ENCODE measurements at regions not wholly inside any gene's neighbourhood (a gene's known extent, or its start where the extent isn't known, plus 50 kb on each side); places are given as distances from the start of the nearest gene placed in this dataset.
"Not testable (repeated sequence)": the region's sequence is repeated elsewhere in the genome, so short reads cannot be mapped to it uniquely, and the experiment has no call there.

DNA sequence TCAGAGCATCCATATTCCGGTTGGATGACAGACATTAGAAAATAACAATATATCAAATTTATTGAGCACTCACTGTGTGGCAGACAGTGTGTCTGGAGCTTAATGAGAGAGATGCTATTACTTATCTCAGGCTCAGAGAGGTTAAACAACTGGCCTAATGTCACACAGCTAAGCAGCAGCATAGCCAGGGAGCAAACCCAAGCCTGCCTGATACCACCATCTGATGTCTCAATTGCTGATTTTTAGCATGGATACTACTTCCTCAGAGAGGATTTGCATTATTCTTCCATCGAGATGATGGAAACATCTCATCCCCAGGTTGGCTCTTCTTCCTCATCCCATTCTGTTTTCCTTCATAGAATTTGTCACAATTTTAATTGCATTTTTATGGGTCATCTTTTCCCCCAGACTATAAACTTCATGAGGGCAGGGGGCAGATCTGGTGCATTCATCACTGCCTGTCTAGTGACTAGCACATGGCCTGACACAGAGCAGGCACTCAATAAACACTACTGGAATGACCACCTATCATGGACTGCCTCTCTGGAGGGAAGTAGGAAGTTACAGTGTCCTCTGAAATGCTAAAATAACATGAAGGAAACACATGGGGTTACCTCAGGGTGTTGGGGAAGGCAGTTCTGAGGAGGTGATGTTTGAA, 344.8 kb upstream of the CCL2 start:
- no peak for DNase-seq

DNA sequence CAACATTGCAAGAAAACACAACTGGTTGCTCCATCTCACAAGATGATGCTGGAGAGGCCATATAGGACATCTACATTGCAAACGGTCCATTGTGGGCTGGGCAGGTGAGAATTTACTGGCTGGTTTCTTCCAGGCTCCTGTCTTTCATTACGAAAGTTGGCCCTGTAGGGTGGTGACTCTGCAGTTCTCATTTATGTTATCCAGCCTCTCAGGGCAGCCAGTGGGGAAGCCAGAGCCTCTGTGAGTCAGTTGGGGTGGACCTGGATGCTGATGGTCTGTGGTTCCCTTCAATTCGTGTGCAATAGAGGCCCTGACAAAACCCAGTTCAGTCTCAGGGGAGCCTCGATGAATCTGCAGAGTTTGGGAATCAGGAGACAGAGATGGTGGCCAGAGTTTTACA, 341.0 kb upstream of the CCL2 start:
- DNase-seq = no peak

DNA sequence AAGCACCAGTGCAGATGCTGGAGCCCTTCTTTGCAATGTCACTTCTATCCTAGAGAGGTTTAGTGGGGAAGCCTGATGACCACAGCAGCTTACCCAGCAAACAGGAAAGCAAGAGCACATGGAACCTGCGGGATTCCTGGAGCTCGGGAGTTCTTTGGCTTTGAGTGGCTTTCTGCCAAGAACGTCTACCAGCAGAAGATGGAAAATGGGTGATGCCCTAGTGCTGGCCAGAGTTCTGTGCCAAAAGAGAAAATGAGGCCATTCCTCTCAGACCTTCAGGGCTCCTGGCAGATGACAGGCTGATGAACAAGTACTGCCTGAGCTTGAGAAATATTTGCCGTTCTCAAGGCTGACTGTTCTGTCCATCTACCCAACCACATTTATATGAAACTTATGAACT, 332.1 kb upstream of the CCL2 start:
- DNase-seq = no peak

DNA sequence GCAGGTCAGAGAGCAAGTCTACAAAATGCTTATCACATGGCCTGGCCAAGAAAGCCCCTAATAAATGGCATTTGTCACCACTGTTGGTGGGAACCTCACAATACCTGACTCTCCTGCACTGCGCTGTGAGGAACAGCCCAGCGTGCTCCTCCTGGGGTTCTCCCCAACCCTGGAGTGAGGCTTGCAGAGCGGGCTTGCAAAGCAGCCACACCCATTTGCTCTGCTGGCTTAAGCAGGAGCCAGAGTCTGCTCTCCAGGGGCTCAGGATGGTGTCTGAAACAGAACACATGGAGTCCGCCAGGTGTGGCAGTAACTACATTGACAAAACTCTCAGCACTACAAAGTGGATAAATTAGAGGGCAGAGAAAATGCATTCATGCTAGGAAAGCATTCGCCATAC, 331.0 kb upstream of the CCL2 start:
- DNase-seq = no peak

DNA sequence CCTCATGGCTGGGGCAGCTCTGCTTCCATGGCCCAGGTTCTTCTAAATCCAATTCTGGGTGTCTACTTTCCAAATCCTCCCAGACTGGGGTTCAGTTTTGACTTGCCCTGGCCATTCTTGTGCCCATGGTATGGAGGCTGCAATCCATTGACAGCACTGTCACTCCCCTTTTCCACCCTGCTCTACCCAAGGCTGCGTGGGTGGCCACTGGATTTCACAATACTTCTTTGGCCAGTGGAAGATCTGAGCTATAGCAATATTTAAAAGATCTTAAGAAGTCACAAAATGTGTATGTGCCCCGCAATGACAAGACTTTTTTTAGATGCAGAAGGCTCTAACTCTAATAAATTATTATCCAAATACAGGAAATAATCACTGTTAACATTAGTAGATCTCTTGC, 329.4 kb upstream of the CCL2 start:
- no peak for DNase-seq

DNA sequence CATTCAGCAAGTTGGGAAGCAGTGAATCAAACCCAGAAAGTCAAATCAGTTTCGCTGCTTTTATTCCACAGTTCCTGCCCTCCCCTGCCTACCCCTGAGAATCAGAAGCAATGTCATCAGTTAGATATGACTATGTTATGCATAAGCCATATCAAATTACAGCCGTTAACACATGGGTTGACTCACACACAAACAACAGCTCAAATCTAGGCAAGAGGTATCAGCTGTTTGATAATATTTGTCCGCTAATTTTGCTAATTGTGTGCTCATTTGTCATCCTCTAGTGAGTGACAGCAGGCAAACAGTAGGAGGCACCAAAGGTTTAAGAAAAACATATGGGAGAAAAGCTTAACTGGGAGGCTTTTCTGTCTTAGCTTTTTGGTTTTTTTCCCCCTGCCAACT, 327.4 kb upstream of the CCL2 start:
- no peak for DNase-seq

DNA sequence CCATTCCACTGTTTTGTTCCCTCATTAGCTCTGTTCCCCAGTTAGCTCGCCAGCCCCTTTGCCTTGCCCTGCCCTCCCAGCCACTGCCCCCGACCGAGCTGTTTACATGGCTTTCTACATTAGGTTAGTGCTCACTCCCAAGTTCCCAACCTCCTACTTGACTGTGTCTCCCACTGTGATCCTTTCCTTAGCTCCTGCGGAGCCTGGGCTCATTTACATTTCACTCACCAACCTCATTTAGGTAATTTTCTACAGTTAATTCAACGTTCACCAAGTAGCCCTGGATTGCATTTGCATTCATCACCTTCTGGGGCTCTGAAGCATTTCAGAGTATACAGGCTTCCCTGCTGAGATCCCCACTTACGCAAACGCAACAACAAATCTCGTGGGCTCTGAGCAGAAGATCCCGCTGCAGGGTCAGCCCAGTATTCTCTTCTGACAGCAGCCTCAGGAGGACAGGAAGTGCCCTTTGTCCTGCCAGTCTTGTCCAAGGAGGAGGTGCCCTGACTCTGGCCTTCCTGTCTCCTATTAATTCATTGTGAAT, 325.8 kb upstream of the CCL2 start:
- no peak for DNase-seq

DNA sequence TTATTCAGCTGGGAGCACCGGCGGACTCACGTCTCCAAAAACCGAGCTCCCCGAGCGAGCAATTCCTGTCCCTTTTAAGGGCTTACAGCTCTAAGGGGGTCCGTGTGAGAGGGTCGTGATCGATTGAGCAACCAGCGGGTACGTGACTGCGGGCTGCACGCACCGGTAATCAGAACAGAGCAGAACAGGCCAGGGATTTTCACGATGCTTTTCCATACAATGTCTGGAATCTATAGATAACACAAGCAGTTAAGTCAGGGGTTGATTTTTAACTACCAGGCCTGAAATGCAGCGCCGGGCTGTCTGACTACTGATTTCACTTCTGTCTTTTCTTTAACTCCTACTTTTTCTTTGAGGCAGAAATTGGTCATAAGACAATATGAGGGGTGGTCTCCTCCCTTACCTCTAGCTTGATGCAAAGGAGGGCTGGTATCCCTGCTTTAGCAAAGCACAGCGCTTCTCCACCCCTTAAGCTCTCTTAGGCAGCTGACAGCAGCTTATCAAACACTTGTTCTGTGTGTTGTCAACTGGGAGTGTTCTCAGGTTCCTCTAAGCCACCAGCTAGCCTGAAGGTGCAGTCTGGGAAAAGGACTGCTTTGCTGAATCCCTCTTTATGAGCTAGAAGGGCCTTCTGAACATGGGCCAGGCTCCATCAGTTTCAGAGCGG, 323.8 kb upstream of the CCL2 start:
- DNase-seq = not testable (repeated sequence)

DNA sequence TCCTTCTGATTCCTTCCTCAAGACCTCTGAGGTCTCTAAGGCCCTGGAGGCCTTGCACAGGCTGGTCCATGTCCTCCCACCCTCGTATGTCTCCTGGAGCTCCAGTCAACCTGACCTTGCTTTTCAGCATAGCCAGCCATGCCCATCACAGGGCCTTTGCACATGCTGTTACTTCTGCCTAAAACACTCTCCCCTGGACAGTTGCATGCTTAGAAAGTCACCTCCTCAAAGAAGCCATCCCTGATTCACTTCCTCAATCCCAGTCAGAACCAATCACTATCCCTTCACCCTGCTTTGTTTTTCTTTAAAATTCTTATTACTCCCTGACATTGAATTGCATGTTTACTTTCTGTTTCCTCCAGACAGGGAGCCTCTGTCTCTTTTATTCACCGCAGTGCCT, 322.1 kb upstream of the CCL2 start:
- no peak for DNase-seq

DNA sequence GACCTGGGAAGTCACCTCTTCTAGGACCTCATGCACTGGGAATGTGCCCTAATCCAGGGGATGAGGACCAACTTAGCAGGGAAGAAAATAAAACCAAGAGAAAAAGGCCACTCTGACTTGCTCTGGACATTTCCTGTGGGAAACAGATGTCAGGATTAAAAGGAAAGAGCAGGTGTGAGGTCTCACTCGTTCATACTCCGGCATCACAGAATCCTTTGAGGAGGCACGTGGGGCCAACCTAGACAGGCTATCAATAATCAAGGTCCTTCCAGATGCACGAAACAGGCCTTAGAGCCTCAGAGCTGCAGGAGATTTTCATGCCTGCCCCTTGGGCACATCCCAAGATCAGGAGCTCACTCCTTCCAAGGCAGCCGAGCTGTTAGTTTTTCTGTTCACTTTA, 321.5 kb upstream of the CCL2 start:
- DNase-seq = no peak

DNA sequence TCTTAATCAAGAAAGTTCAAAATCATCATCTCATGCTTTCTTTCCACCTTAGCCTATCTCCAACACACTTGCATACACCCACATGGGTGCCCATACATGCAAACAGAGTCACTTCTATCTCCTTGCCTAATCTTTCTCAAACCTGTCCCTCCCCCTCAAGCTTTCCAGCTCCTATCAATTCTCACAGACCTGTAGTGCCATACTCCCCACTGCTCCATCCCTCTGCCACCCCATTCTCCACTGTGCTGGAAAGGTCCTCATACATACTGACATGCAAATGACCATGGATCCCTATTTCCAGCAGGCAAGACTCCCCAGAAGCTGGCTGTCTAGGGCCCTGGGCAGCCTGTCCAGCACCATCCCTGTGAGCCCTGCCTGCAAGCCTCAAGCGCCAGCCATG, 320.4 kb upstream of the CCL2 start:
- no peak for DNase-seq

DNA sequence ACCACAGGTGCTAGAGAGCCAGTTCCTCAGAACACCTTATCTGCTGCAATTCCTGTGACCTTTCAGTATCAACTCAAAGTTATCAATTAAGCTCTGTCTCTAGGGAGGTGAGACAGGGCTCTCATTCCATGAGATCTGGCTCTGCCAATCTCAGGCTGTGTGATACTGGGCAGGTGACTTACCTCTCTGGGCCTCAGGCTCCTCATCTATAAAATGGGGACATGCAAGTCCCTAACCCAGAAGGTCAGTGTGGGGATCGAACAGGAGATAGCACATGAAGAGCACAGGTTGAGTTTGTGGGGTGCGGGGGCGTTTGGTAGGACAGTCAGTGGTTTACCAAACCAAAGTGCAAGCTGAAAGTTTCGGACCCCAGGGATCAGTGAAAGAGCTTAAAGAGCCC, 319.3 kb upstream of the CCL2 start:
- DNase-seq = no peak

DNA sequence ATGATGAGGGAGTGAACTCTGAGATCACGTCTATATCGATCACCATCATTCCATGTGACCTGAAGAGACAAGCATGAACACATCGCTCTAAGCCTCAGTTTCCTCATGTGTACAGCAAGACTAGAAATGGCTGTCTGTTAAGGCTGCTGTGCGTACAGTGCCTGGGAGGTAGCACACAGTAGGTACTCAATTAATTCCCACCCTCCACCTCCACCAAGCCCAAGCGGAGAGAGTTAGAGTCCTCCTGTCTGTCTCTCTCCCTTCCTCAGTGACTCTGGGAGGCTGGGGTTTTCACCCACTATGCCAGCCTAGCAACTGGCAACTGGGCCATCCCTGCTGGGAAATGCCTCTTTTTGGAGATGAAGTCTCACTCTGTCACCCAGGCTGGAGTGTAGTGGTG, 318.3 kb upstream of the CCL2 start:
- no peak for DNase-seq

DNA sequence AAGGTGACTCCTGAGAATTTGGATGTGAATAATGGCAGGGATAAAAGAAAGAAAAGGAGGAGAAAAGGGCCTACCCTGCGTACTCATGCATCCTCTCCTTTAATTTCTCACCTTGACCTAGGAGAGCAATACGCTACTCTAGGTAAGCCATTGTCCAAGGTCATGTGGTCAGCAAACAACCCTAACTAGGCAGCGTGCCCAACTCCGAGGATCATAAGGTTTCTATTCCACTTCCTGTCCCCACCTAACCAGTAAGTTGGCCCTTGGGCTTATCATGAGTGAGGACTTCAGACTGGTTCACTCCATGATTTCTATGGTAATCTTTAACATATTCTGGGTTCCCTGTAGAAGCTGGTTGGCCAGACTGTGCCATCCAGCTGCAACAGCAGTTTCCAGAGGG, 315.1 kb upstream of the CCL2 start:
- DNase-seq = no peak

DNA sequence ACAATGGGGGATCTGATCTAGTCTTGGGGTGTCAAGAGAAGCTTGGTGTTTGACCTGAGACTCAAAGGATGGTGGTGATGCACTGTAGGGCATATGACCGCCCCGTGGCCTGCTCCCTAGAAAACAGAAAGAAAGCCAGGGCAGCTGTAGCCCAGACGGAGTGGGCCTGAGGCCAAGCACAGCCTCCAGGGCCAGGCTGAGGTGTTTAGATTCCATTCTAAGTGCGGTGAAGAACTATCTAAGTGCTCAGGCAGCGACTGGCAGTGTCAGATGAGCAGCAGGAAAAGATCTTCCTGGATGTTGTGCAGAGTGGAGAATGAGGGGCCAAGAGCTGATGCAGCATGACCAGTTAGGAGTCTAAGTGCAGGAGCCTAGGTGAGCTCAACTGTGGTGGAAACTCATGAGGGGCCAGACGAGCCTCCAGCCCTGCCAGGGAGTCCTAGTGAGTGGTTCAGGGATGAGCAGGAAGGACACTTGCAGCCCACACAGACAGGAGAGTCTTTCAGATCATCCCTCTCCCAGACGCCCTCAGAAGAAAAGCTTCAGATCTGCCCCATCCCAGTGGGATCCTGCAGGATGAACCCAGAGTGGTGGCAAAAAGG, 314.2 kb upstream of the CCL2 start:
- DNase-seq = no peak

DNA sequence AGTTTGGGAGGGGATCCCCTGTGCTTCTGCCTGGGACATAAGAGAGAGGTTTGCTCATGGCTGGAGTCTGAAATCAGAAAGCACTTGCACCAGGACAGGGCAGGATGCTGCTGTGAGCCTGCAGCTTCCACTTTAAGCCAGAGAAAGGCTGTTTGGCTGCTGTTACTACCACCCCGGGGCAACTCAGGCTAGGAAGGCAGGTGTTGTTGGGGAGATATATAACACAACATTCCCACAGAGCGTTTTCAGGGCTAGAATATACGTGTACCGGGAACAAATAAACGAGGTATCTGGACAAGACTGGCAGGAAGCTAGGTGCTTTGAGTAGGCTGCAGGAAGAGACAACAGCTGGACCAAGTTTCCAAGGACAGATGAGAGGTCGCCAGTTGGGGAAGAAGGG, 313.3 kb upstream of the CCL2 start:
- DNase-seq = no peak

DNA sequence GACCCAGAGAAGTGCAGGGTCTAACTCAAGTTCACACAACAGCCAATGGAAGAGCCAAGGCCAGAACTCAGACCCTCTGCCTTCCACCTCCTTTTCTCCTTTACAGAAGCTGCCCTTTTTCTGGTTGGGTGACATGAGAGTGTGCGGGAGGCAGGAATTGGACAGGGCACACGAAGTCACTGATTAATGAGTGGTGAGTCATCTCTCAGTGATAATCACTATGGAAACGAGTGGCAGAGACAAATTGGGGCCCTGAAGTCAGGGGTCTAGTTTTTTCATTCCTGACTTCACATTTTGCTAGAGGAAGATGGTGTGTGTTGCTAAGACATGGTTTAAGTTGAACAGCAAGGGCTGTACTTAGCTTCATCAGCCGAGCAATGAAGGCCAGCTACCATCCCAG, 312.7 kb upstream of the CCL2 start:
- no peak for DNase-seq

DNA sequence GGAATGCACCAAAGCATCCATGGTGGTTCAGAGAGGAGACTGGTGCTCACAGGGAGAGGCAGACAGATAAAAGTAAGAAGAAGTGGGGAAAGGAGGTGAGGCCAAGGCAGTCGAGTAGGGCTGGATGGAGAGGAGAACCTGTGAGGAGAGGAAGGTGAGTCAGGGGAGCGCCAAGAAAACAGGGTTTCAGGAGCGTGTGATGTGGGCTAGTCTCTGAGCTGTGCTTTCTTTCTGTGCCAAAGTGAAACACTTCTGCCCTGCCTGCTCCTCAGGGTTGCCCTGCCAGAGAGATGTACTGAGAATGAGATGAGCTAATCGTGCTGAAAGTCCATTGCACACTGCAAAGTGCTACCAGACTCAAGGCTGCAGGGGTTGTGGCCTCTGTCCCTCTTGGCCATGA, 310.7 kb upstream of the CCL2 start:
- DNase-seq = peak in 1 of 5 donors; percentile 8

DNA sequence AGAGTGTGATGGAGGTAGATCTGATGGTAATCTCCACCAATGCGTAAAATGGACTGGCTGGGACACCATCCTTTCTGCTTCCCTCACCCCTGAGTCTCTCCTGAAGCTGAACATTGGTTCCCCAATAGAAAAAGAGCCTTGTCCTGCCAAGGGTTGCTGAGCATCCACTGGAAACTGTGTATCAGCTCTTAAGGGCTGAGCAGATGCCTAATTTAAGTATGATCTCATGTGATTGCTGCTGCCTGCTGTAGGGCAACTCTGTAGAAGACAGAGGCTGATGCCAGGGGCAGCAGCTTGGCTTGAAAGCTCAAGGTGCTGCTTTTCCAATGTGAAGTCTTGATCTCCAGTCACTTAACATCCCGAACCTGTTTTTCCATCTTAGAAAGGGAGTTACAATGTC, 310.3 kb upstream of the CCL2 start:
- no peak for DNase-seq

DNA sequence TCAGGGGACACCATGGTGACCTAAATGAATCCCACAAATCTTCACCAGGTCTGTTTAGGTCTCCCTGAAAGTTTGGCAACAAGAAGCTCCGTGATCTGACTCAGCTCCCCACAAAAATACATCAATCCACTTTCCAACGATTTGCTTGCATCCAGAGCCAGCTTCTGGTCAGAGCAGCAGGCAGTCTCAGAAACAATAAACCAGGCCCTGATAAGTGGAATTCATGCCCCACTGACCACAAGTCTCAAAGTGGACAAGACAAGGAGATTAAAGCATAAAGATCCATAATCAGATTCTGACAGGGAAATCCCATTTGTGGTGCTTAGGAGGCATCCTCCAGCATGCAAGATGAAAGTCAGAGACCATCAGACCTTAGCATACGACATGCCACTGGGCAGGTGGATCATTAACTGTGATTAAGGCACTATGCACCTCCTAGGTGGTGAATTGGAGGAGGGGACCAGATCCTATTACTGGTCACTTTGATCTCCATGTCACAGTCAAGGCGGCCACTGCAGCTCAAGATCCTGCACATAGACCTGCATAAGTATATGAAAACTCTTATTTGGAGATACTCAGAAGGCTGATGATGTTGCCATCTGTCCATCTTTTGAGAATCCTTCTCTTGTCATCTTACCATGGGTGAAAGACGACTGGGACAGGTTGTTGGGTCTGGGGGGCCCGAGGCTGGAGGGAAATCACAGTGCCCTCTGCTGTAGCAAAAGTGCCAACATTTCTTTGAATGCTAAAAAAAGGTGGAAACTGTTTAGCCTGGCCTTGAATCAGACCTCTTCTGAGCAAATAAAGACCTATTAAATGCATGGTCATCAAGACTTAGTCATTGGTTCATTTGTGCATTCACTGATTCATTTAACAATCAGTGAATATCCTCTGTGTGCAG, 309.2 kb upstream of the CCL2 start:
- no peak for DNase-seq

DNA sequence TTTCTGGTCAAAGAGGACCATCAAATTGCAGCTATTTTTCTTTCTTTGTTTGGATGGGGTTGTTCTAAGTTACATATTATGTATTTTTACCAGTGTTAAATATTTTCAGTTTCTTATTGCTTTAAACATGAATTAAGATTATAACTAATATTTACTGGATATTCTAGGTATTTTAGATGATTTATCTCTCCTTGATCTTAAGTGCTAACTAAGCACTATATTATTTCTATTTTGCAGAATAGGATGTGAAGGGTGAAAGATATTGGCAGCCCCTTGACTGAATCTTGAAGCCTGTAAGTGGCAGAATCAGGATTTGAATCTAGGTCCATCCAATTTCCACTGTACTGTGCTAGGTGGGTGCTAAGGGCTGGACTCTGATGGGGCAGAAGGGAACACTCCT, 307.3 kb upstream of the CCL2 start:
- DNase-seq = no peak

DNA sequence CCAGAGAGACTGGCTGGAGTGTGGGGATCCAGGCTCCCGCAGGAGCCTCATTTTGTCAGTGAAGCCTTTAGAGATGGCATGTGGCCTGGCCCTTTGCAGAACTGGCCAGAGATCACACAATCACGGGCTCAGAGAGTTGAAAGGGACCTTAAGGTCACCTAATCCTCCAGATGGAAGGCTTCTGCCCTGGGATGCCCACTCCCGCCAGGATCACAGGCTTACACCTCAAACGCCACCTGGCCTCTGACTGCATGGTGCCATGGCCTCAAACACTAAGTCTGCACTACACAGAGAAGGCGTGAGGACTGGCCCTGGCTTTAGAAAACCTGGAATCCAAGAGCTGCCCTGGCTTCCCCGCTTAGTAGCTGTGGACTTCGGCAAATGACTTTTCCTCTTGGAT, 306.8 kb upstream of the CCL2 start:
- no peak for DNase-seq

DNA sequence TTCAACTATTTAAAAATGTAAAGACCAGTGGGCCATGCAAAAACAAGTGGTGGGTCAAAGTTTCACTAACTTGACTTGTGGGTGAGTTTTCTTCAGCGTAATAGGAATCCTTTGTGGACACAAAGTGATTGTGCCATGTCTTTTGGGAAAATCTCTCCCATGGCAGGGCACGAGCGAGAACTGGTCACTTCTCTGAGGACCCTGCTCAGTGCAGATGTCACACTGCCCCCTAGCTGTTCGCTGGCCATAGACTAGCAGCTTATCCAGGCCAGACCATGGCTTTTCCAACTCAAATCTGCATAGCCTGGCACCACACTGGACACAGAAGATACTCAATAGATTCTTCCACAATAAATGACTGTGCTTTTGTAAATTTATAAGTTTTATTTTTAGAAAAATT, 306.0 kb upstream of the CCL2 start:
- DNase-seq = no peak
